GM12873 (cell line): ENCODE measurements at regions not wholly inside any gene's neighbourhood (a gene's known extent, or its start where the extent isn't known, plus 50 kb on each side); places are given as distances from the start of the nearest gene placed in this dataset.

Source experiments
- CTCF ChIP-seq: IDR thresholded peaks from 2 replicates; pipeline ENCODE4 v1.5.1; 2012; ENCODE audit warnings: low read depth, mild to moderate bottlenecking, moderate library complexity, low read length, control low read depth; ENCODE audit not compliant: insufficient read depth; ENCODE audit errors: missing control alignments

DNA sequence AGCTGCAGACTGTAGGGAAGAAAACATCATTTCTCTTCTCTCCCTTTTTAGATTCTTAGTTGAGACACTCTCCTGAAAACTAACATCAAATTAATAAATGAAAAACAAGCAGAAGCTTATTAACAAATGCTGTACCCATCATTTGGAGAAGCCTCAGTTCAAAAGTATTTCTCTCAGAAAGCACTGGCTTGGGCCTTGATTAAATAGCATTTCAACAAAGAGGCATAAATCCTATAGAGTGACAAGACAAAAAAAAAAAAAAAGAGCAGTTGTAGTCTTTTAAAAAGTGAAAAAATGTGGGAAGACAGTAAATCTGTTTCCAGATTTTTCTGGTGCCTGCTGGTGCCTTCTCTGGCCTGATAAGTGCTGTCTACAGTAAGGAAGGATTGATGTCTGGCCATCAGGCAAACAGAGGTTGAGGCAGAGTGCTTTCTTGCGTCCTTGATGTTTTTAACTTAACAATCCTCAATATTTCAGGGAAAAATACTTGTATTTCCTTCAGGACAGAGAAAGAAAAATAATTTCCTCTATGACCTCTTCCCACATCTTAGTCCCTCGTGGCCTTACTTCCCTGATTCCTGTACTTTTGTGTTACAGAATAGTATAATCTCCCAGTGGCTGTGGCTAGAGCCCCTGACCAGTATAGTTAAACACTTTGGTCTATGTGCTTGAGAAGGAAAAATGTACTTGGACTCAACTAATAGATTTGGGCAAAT is 300.5 kb downstream of the HGF start:
- TF ChIP-seq CTCF: no peak

GRCh38 chr7:81468526-81468925 is 301.3 kb downstream of the HGF start:
- no peak for TF ChIP-seq CTCF

DNA sequence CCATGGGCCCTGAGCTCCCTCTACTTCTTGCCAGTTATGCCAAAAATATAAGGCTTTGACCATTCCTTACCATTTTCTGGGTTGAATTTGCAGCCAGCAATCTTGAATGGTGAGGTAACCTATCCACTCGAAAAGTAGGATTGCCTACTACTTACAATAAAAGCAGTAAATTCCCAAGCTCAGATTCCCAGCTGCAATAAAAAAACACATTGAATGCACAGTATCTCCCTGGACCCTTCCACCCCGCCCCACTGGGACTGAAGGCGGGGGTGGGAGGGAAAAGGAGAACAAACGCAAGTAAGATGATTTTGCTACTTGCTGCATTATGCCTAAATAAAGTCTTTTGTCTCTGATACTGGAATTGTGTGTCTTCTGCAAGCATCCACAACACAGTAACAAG is 301.9 kb downstream of the HGF start:
- no peak for TF ChIP-seq CTCF

DNA sequence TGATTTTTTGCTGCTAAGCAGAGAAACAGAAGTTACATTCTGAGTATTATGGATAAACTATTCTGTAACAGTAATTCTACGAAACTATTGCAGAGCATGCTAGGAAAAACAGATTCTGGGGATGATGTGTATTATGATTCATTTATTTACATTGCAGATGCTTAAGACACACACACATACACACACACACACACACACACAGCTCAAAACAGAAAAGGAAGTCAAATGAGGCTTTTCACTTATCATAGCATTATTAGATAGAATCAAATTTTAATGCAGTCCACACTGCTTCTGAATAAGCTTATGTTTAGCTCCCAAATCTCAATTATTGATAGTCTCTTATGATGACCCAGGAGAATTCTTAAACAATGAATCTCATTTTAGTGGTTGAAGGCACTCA is 307.2 kb downstream of the HGF start:
- no peak for TF ChIP-seq CTCF

GRCh38 chr7:81460250-81461045 is 309.4 kb downstream of the HGF start:
- TF ChIP-seq CTCF: no peak

- TF ChIP-seq CTCF: no peak
These were observed 310.4 kb downstream of the HGF start for GRCh38 chr7:81459485-81459884.

DNA sequence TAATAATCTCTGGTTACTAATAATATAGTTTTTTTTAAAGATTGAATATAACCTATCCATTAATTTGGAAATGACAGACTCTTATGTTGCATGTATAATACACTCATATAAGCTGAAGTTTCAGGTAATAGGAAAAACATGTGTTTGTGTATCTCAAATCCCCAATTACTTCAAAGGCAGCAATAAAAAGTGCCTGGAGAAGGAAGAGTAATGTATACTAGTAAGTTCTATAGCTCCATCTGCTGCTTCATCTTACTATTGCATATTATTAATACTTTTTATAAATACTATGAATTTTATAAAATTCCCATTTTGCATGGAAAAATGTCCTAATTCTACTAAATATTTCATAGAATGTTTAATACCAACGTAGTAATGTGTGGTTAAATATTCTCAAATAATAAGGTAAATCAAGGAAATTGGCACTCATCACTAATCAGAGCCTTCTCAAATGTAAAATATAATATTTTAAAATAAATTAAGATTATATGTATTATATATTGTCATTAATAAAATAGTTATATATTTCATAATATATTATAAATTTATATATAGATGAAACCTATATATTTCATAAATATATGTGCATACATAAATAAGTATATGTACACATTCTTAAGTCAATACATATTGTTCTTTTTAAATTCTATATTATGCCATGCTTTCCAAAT is 311.9 kb downstream of the HGF start:
- TF ChIP-seq CTCF: no peak
